ENCODE measurements at regions not wholly inside any gene's neighbourhood (a gene's known extent, or its start where the extent isn't known, plus 50 kb on each side); places are given as distances from the start of the nearest gene placed in this dataset.

DNA sequence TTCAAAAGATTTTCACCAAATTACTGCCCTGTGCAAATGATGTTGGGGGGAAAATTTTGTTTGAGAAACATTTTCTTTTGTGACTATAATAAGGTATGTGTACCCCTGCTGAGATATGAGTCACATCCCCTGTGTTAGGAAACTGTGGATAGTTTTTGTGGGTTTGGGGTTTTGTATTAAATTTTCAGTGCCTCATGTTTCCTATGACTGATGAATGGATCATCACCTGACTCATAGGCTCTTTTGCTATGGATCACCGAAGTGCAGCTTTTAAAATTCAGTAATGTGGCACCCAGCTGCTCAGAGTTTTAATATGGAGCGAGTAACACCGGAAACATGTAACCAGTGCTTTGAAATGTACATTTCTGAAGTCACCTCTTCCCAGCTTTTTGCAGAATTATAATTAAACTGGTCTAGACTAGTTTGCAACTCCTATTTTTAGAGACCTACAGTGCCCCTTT lies 167.4 kb upstream of the HMGA2 start:
- in situ Hi-C loops (cut with HindIII; ENCODE audit: low sequenced_read_pairs): no loop called here
- no peak overlapping the region for H3K4me3 ChIP-seq (ENCODE audit: low read depth, low read length)
- peak; percentile 100 for DNase-seq (ENCODE audit: low read depth)
- TF ChIP-seq, protein P1, sequence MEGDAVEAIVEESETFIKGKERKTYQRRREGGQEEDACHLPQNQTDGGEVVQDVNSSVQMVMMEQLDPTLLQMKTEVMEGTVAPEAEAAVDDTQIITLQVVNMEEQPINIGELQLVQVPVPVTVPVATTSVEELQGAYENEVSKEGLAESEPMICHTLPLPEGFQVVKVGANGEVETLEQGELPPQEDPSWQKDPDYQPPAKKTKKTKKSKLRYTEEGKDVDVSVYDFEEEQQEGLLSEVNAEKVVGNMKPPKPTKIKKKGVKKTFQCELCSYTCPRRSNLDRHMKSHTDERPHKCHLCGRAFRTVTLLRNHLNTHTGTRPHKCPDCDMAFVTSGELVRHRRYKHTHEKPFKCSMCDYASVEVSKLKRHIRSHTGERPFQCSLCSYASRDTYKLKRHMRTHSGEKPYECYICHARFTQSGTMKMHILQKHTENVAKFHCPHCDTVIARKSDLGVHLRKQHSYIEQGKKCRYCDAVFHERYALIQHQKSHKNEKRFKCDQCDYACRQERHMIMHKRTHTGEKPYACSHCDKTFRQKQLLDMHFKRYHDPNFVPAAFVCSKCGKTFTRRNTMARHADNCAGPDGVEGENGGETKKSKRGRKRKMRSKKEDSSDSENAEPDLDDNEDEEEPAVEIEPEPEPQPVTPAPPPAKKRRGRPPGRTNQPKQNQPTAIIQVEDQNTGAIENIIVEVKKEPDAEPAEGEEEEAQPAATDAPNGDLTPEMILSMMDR (IDR thresholded peaks at IDR 0.05; ENCODE audit: low read depth, low read length, missing control alignments): no peak

DNA sequence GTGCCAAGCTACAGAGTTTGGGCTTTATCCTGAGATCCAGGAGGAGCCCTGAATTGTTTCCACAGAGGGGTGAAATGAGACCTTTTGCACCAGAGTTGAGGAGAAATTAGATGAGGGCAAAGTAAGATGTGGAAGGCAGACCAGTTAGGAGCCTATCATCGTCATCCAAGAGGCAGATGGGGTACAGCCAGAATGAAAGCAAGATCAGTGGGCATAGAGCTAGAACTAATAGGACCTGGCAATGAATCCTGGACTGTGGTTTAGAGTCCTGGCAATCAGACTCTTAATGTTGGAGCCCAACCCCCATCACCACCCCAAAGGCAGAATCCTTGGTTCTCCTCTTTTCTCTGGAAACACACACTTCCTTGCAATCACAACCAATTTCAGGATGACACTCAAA lies 166.6 kb upstream of the HMGA2 start:
- in situ Hi-C loops (cut with HindIII; ENCODE audit: low sequenced_read_pairs): no loop called here

DNA sequence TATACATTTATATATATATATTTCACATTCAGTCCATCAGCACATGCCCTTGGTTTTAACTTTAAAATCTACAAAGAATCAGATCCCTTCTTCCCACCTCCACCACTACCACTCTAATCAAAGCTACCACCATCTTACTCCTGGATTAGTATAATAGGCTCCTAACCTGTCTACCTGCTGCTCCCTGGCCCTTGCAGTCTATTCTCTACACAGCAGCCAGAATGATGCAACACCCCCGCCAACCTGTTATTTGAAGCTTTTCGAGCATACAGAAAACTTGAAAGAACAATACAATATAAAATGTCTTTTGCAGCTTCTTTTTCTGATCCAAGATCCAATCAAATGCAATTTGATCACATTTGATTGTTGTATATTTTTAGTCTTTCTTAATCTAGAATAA lies 165.9 kb upstream of the HMGA2 start:
- TF ChIP-seq, protein P1 (IDR thresholded peaks at IDR 0.05; ENCODE audit: low read depth, low read length, missing control alignments): no peak
- in situ Hi-C loops (cut with HindIII; ENCODE audit: low sequenced_read_pairs): no loop called here
- no peak for DNase-seq (ENCODE audit: low read depth)
- no peak overlapping the region for H3K4me3 ChIP-seq (ENCODE audit: low read depth, low read length)

More for the DNA sequence above, 166.6 kb upstream of the HMGA2 start:
- no peak for DNase-seq (ENCODE audit: low read depth)
- H3K4me3 ChIP-seq (ENCODE audit: low read depth, low read length): no peak overlapping the region
- TF ChIP-seq, protein P1 (IDR thresholded peaks at IDR 0.05; ENCODE audit: low read depth, low read length, missing control alignments): no peak

DNA sequence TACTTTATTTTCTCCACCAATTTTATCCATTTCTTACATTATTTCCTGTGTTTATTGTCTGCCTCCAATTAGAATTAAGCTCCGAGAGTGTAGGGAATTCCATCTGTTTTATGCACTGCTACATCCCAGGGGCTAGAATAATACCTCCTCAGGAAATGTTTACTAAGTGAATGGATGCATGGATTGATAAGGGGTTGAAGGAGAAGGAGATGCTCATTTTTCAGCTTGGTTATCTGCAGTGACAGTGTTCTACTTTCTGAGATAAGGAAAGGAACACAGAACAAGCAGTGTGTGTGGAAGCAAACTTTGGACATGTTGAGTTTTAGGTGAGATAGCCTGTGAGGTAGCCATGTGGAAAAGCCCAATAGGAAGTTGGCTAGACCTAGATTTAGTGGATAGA lies 164.6 kb upstream of the HMGA2 start:
- H3K4me3 ChIP-seq (ENCODE audit: low read depth, low read length): no peak overlapping the region
- in situ Hi-C loops (cut with HindIII; ENCODE audit: low sequenced_read_pairs): no loop called here
- TF ChIP-seq, protein P1 (IDR thresholded peaks at IDR 0.05; ENCODE audit: low read depth, low read length, missing control alignments): no peak
- DNase-seq (ENCODE audit: low read depth): no peak

DNA sequence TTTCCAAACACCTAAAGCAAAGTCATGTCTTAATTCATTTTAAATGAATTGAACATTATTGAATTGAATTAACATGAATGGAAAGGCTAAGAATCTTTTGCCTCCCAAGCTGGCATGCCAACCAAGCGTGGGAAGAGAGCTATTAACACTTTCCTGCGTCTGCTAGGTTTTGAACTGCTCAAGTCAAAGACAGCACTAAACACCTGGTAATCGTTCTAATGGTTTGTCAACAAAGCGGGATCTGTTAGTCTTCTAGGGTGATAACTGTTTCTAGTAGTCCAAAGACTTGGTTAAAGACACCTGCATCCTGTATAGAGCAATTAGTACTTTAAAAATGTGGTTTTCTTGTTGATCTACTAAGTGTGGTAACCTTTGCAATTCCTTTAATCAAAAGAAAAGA lies 164.2 kb upstream of the HMGA2 start:
- TF ChIP-seq, protein P1 (IDR thresholded peaks at IDR 0.05; ENCODE audit: low read depth, low read length, missing control alignments): no peak
- no peak overlapping the region for H3K4me3 ChIP-seq (ENCODE audit: low read depth, low read length)
- in situ Hi-C loops (cut with HindIII; ENCODE audit: low sequenced_read_pairs): no loop called here
- DNase-seq (ENCODE audit: low read depth): no peak

DNA sequence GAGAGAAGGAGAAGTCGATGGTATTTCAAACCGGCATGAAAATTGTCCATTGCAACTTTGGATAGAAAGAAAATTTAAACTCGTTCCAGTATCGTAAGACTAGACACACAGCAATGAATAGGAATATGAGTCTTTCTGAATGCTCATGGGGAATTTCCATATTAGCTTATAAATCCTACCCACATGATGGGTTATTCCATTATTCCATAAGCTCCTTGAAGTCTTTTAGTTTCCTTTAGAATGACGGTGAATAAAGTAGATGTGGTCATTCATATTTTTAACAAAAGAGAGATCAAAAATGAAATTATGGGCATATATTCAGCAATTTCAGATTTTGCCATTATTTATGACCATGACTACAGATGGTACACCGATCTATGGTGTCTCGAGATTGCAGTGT lies 163.4 kb upstream of the HMGA2 start:
- no peak overlapping the region for H3K4me3 ChIP-seq (ENCODE audit: low read depth, low read length)
- TF ChIP-seq, protein P1 (IDR thresholded peaks at IDR 0.05; ENCODE audit: low read depth, low read length, missing control alignments): no peak
- DNase-seq (ENCODE audit: low read depth): no peak
- in situ Hi-C loops (cut with HindIII; ENCODE audit: low sequenced_read_pairs): no loop called here

DNA sequence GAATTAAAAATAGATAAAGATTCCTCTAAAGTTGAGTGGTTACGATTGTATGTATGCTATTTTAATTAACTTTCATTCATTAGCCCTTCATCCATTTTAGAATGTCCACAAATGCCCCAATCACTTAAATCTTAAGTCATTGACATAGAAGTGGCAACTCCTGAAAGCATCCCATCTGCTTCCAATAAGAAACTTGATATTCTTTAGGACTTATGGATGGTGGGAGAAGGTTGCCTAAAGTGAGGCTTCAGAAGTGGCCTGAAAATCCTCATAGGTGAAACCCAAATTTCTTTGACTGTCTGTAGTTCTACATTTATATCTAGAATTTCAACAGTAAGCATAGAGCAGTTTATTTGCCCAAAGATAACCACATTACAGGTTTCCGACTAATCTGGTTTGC lies 161.7 kb upstream of the HMGA2 start:
- in situ Hi-C loops (cut with HindIII; ENCODE audit: low sequenced_read_pairs): no loop called here
- DNase-seq (ENCODE audit: low read depth): no peak
- no peak overlapping the region for H3K4me3 ChIP-seq (ENCODE audit: low read depth, low read length)
- TF ChIP-seq, protein P1 (IDR thresholded peaks at IDR 0.05; ENCODE audit: low read depth, low read length, missing control alignments): no peak

Measured in astrocyte of the cerebellum (primary cell).